Vagina (tissue), 2 donors: ENCODE measurements at regions not wholly inside any gene's neighbourhood (a gene's known extent, or its start where the extent isn't known, plus 50 kb on each side); places are given as distances from the start of the nearest gene placed in this dataset.

Source experiments
- DNase-seq, 2 donors: peaks; one replicate each; pipeline ENCODE4 v3.0.0-alpha.2; 2017; ENCODE audit errors: extremely low spot score in 2 of 2
- H3K27ac ChIP-seq: fragments of 200-600 bp; sonication (generic); one replicate; pipeline ENCODE4 v1.5.1; 2019
- H3K27me3 ChIP-seq: fragments of 200-600 bp; sonication (generic); one replicate; pipeline ENCODE4 v1.5.1; 2019
- H3K36me3 ChIP-seq, 2 donors: fragments of 200-600 bp; sonication (generic); one replicate each; pipeline ENCODE4 v1.5.1; 2017 to 2019
- H3K4me1 ChIP-seq: fragments of 200-600 bp; sonication (generic); one replicate; pipeline ENCODE4 v1.5.1; 2019
- H3K4me3 ChIP-seq, 2 donors: fragments of 200-600 bp; sonication (generic); 1 replicate in 1 of 2; 2 replicates in 1 of 2; pipeline ENCODE4 v1.5.1; 2016 to 2019
- H3K9me3 ChIP-seq: fragments of 200-600 bp; sonication (generic); one replicate; pipeline ENCODE4 v1.5.1; 2019
- CTCF ChIP-seq, 3 experiments: fragments of 450-650 bp in 2 of 3; fragments of 200-600 bp in 1 of 3; sonication (generic) in 1 of 3; IDR thresholded peaks; one replicate each; pipeline ENCODE4 v1.5.1; 2017 to 2019; ENCODE audit warnings: antibody characterized with exemption in 3 of 3, mild to moderate bottlenecking in 2 of 3, moderate library complexity in 2 of 3
- POLR2A ChIP-seq, 2 donors: fragments of 450-650 bp; IDR thresholded peaks; one replicate each; pipeline ENCODE4 v1.6.1; 2017; ENCODE audit warnings: antibody characterized with exemption in 2 of 2, mild to moderate bottlenecking in 2 of 2, moderate library complexity in 2 of 2
- POLR2AphosphoS5 ChIP-seq, 2 donors: sonication (generic); formaldehyde crosslinking; IDR thresholded peaks; one replicate each; pipeline ENCODE4 v1.9.0; 2017; ENCODE audit warnings: antibody characterized with exemption in 2 of 2, mild to moderate bottlenecking in 2 of 2, low read depth in 1 of 2; ENCODE audit not compliant: insufficient read depth in 1 of 2
- intact Hi-C: fragments of 100-400 bp; cut with DNase I; formaldehyde crosslinking; loops from one replicate; pipeline ENCODE4 v1.15.1; 2023

- no peak for DNase-seq
- H3K9me3 ChIP-seq = no peaks in the 10 kb centered on the region
- intact Hi-C loops = no loop called here
- no peak overlapping the region for H3K27ac ChIP-seq
- H3K4me1 ChIP-seq = no peaks in the 10 kb centered on the region
- no peaks in the 10 kb centered on the region for H3K36me3 ChIP-seq
- TF ChIP-seq CTCF (IDR thresholded peaks at IDR 0.05) (no peak), POLR2AphosphoS5 (IDR thresholded peaks at IDR 0.05; ENCODE audit: insufficient read depth in 1 of 2, low read depth in 1 of 2) (no peak), POLR2A (IDR thresholded peaks at IDR 0.05) (no peak)
- no peak overlapping the region for H3K4me3 ChIP-seq
- H3K27me3 ChIP-seq = no peaks in the 10 kb centered on the region
These were observed 271.5 kb upstream of the FZD8 start for GRCh38 chr10:35913628-35914027.

GRCh38 chr10:35912615-35913569 is 270.8 kb upstream of the FZD8 start:
- Histone ChIP-seq H3K9me3 (no peaks in the 10 kb centered on the region), H3K4me1 (no peaks in the 10 kb centered on the region), H3K36me3 (no peaks in the 10 kb centered on the region), H3K27ac (no peak overlapping the region), H3K27me3 (no peaks in the 10 kb centered on the region), H3K4me3 (no peak overlapping the region)
- DNase-seq = no peak
- intact Hi-C loops = no loop called here
- TF ChIP-seq CTCF (IDR thresholded peaks at IDR 0.05) (no peak), POLR2A (IDR thresholded peaks at IDR 0.05) (no peak), POLR2AphosphoS5 (IDR thresholded peaks at IDR 0.05; ENCODE audit: insufficient read depth in 1 of 2, low read depth in 1 of 2) (no peak)

- Histone ChIP-seq H3K4me3 (no peak overlapping the region), H3K27ac (no peak overlapping the region), H3K27me3 (no peaks in the 10 kb centered on the region), H3K9me3 (no peaks in the 10 kb centered on the region), H3K36me3 (no peaks in the 10 kb centered on the region), H3K4me1 (no peaks in the 10 kb centered on the region)
- no peak for DNase-seq
- intact Hi-C loops = no loop called here
- TF ChIP-seq POLR2A (IDR thresholded peaks at IDR 0.05) = no peak
- no peak for TF ChIP-seq POLR2AphosphoS5 (IDR thresholded peaks at IDR 0.05; ENCODE audit: insufficient read depth in 1 of 2, low read depth in 1 of 2)
- no peak for TF ChIP-seq CTCF (IDR thresholded peaks at IDR 0.05)
These were observed 269.9 kb upstream of the FZD8 start for GRCh38 chr10:35911954-35912353.

GRCh38 chr10:35911233-35911632 is 269.1 kb upstream of the FZD8 start:
- no peaks in the 10 kb centered on the region for H3K4me1 ChIP-seq
- no peak for DNase-seq
- H3K9me3 ChIP-seq = no peaks in the 10 kb centered on the region
- intact Hi-C loops = no loop called here
- no peaks in the 10 kb centered on the region for H3K27me3 ChIP-seq
- TF ChIP-seq CTCF (IDR thresholded peaks at IDR 0.05) = no peak
- TF ChIP-seq POLR2AphosphoS5 (IDR thresholded peaks at IDR 0.05; ENCODE audit: insufficient read depth in 1 of 2, low read depth in 1 of 2) = no peak
- TF ChIP-seq POLR2A (IDR thresholded peaks at IDR 0.05) = no peak
- no peak overlapping the region for H3K27ac ChIP-seq
- H3K4me3 ChIP-seq = no peak overlapping the region
- no peaks in the 10 kb centered on the region for H3K36me3 ChIP-seq

GRCh38 chr10:35910234-35910633 is 268.1 kb upstream of the FZD8 start:
- Histone ChIP-seq H3K4me3 (no peak overlapping the region), H3K4me1 (no peaks in the 10 kb centered on the region), H3K36me3 (no peaks in the 10 kb centered on the region), H3K9me3 (no peaks in the 10 kb centered on the region), H3K27ac (no peak overlapping the region), H3K27me3 (no peaks in the 10 kb centered on the region)
- no peak for TF ChIP-seq POLR2AphosphoS5 (IDR thresholded peaks at IDR 0.05; ENCODE audit: insufficient read depth in 1 of 2, low read depth in 1 of 2)
- no peak for TF ChIP-seq POLR2A (IDR thresholded peaks at IDR 0.05)
- intact Hi-C loops = no loop called here
- DNase-seq = no peak
